ENCODE measurements at regions not wholly inside any gene's neighbourhood (a gene's known extent, or its start where the extent isn't known, plus 50 kb on each side); places are given as distances from the start of the nearest gene placed in this dataset.

DNA sequence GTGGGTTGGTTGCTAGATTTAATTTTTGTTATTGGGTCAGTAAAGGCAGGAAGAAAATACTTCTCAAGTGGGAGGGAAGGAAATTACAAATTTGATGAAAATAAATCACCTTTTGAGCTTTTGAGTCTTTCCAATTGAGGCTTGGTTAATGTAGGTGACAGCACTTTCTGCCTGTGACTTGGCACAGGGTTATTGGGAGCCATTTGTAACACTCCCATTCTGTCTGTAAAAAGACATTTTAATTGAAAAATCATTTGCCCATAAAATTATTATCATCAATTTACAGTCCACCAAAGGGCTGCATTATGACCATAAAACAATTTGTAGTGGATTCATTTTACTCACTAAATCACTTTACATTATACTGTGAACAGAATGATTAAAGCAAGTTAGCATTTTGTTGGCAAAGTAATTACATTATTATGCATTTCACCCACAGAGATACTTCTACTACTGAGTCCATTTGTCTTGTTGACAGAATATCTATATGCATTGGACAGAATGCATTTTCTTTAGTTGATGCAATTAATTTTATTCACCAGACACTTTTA, 974.6 kb downstream of the UQCRFS1 start:
- POLR2A ChIA-PET, result no interaction called here
- H3K36me3 Mint-ChIP-seq (ENCODE audit: low read depth), result no peaks in the 10 kb centered on the region
- H3K9me3 Mint-ChIP-seq, result no peaks in the 10 kb centered on the region
- H3K4me1 Mint-ChIP-seq (ENCODE audit: low read depth), result no peaks in the 10 kb centered on the region
- intact Hi-C loops (cut with micrococcal nuclease), result no loop called here
- H3K4me3 Mint-ChIP-seq, result no peak overlapping the region
- CTCF ChIA-PET, result no interaction called here
- no peak for DNase-seq
- TF ChIP-seq, protein P1, sequence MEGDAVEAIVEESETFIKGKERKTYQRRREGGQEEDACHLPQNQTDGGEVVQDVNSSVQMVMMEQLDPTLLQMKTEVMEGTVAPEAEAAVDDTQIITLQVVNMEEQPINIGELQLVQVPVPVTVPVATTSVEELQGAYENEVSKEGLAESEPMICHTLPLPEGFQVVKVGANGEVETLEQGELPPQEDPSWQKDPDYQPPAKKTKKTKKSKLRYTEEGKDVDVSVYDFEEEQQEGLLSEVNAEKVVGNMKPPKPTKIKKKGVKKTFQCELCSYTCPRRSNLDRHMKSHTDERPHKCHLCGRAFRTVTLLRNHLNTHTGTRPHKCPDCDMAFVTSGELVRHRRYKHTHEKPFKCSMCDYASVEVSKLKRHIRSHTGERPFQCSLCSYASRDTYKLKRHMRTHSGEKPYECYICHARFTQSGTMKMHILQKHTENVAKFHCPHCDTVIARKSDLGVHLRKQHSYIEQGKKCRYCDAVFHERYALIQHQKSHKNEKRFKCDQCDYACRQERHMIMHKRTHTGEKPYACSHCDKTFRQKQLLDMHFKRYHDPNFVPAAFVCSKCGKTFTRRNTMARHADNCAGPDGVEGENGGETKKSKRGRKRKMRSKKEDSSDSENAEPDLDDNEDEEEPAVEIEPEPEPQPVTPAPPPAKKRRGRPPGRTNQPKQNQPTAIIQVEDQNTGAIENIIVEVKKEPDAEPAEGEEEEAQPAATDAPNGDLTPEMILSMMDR (IDR thresholded peaks at IDR 0.05), result no peak
- H3K27me3 Mint-ChIP-seq, result no peaks in the 10 kb centered on the region
- H3K27ac Mint-ChIP-seq, result no peak overlapping the region
- no peak for ATAC-seq

DNA sequence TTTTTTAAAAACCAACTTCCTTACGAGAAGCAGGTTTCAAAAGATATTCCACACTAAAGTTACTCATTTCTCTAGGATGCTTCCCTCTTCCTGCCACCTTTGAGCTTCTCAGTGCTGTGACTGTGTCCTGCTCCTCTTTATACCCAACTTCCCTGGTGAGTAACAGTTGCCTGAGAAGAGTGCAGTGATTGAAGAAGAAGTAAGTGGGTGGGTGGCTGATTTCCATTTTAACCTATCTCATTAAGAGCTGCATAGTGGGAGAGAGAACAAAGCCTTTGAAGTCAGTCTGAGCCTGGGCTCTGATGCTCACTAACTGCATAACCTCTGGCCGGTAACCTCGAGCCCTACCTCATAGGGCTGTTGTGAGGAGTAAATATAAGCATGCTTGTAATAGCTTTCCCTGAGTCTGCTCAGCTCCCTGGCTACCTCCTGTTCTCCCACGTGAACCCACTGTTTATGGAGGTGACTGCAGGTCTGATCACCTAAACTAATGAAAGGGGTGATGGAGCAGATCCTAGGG, 977.3 kb downstream of the UQCRFS1 start:
- Mint-ChIP-seq H3K4me1 (ENCODE audit: low read depth) (no peaks in the 10 kb centered on the region), H3K27me3 (no peaks in the 10 kb centered on the region), H3K27ac (no peak overlapping the region), H3K4me3 (no peak overlapping the region), H3K36me3 (ENCODE audit: low read depth) (no peaks in the 10 kb centered on the region), H3K9me3 (no peaks in the 10 kb centered on the region)
- no peak for ATAC-seq
- TF ChIP-seq, protein P1 (IDR thresholded peaks at IDR 0.05), result no peak
- POLR2A ChIA-PET, result no interaction called here
- intact Hi-C loops (cut with micrococcal nuclease), result no loop called here
- CTCF ChIA-PET, result interaction anchor here (0.9 kb wide), 1 partner anchor 262 kb away, joined by 3 read pairs; no protein-coding TSS in a partner anchor
- DNase-seq, result no peak

DNA sequence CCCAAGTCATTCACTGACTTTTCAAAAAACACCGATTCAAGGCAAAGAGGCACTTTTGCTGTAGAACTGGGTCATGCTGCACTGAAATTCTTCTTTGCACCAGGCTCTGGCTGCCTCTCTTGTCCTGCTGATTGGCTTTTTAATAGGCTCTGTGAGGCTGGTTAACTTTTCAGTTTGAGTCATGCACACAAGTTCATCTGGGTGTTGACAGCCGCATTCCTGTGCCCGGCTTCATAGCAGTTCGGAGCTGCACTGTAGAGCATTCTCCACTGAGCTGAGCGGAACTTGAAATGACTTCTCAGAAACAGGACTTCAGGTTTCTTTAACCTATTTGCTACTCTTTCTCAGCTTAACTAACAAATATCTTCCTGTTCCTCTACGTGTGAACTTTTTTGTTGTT, 978.3 kb downstream of the UQCRFS1 start:
- DNase-seq (no peak), ATAC-seq (no peak)
- POLR2A ChIA-PET, result no interaction called here
- CTCF ChIA-PET, result no interaction called here
- H3K36me3 Mint-ChIP-seq (ENCODE audit: low read depth), result no peaks in the 10 kb centered on the region
- no peak overlapping the region for H3K4me3 Mint-ChIP-seq
- H3K4me1 Mint-ChIP-seq (ENCODE audit: low read depth), result no peaks in the 10 kb centered on the region
- TF ChIP-seq, protein P1 (IDR thresholded peaks at IDR 0.05), result no peak
- no peak overlapping the region for H3K27ac Mint-ChIP-seq
- no peaks in the 10 kb centered on the region for H3K27me3 Mint-ChIP-seq
- intact Hi-C loops (cut with micrococcal nuclease), result no loop called here
- no peaks in the 10 kb centered on the region for H3K9me3 Mint-ChIP-seq

DNA sequence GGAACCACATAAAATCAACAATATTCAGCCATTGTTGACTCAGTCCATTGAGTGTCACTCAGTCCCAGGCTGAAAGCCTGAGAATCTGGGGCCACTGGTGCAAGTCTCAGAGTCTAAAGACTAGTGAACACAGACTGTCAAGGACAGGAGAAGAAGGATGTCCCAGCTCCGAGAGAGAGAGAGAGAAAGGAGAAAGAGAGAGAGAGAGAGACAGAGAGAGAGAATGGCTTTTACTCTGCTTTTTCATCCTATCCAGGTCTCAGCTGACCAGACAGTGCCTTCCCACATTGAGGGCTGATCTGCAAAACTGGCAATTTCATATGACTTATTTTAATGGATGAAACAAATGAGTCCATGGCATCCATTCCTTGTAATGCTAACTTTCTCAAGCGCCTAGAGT, 984.1 kb downstream of the UQCRFS1 start:
- CTCF ChIA-PET, result no interaction called here
- Mint-ChIP-seq H3K27me3 (no peaks in the 10 kb centered on the region), H3K4me3 (no peak overlapping the region), H3K36me3 (ENCODE audit: low read depth) (no peaks in the 10 kb centered on the region), H3K4me1 (ENCODE audit: low read depth) (no peaks in the 10 kb centered on the region), H3K27ac (no peak overlapping the region), H3K9me3 (no peaks in the 10 kb centered on the region)
- DNase-seq (no peak), ATAC-seq (no peak)
- TF ChIP-seq, protein P1 (IDR thresholded peaks at IDR 0.05), result no peak
- POLR2A ChIA-PET, result interaction anchor here (0.6 to 0.7 kb wide), 2 partner anchors 17 to 272 kb away, joined by 3 read pairs; no protein-coding TSS in a partner anchor
- intact Hi-C loops (cut with micrococcal nuclease), result no loop called here

DNA sequence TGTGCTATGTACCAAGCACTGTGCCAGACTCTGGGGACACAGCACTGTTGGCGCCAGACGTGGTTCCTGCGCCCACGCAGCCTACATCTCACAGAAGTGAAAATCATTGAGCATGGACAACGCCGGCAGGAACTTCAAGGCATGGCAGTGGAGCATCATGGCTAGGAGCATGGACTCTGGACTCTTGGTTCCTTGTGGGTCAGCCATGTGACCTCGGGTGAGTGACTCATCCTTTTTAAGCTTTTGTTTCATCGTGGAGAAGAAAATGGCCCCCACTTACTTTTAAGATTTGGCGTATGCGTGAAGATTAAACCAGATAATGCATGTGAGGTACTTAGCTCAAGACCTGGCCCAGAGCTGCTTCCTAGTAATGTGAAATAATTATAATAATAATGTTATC, 988.5 kb downstream of the UQCRFS1 start:
- H3K36me3 Mint-ChIP-seq (ENCODE audit: low read depth), result no peaks in the 10 kb centered on the region
- H3K27me3 Mint-ChIP-seq, result no peaks in the 10 kb centered on the region
- no peaks in the 10 kb centered on the region for H3K4me1 Mint-ChIP-seq (ENCODE audit: low read depth)
- TF ChIP-seq, protein P1 (IDR thresholded peaks at IDR 0.05), result no peak
- ChIA-PET POLR2A (no interaction called here), CTCF (no interaction called here)
- H3K9me3 Mint-ChIP-seq, result no peaks in the 10 kb centered on the region
- no peak for DNase-seq
- no peak for ATAC-seq
- H3K4me3 Mint-ChIP-seq, result no peak overlapping the region
- H3K27ac Mint-ChIP-seq, result no peak overlapping the region
- intact Hi-C loops (cut with micrococcal nuclease), result no loop called here

All from activated CD8-positive, alpha-beta T cell treated with anti-CD3 and anti-CD28 coated beads for 36 hours (primary cell).